ENCODE measurements at regions not wholly inside any gene's neighbourhood (a gene's known extent, or its start where the extent isn't known, plus 50 kb on each side); places are given as distances from the start of the nearest gene placed in this dataset.

DNA sequence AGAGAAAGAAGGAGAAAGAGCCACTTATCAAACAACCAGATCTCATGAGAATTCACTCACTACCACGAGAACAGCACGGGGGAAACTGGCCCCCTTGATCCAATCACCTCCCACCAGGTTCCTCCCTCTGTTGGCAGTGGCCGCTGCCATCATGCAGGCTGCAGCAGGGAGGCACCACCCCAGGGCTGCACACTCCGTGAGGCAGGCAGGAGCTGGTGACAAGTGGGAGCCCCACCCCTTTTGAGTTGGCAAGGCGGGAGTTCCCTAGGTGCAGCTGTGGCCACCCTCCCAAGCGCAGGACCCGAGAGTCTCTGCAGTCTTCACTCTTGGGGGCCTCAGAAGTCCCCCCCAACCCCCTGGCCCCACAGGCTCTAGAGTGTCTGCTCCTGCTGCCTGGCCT, 83.9 kb upstream of the GJB5 start:
- TF ChIP-seq, protein P1, sequence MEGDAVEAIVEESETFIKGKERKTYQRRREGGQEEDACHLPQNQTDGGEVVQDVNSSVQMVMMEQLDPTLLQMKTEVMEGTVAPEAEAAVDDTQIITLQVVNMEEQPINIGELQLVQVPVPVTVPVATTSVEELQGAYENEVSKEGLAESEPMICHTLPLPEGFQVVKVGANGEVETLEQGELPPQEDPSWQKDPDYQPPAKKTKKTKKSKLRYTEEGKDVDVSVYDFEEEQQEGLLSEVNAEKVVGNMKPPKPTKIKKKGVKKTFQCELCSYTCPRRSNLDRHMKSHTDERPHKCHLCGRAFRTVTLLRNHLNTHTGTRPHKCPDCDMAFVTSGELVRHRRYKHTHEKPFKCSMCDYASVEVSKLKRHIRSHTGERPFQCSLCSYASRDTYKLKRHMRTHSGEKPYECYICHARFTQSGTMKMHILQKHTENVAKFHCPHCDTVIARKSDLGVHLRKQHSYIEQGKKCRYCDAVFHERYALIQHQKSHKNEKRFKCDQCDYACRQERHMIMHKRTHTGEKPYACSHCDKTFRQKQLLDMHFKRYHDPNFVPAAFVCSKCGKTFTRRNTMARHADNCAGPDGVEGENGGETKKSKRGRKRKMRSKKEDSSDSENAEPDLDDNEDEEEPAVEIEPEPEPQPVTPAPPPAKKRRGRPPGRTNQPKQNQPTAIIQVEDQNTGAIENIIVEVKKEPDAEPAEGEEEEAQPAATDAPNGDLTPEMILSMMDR (IDR thresholded peaks at IDR 0.05), result no peak
- TF ChIP-seq POLR2A (IDR thresholded peaks at IDR 0.05), result no peak

Measured in right lobe of liver (tissue), 4 donors.